SK-N-DZ (cell line): ENCODE measurements at regions not wholly inside any gene's neighbourhood (a gene's known extent, or its start where the extent isn't known, plus 50 kb on each side); places are given as distances from the start of the nearest gene placed in this dataset.

Source experiments
- DNase-seq: peaks from one replicate; pipeline ENCODE4 v3.0.0-alpha.2; 2015; ENCODE audit warnings: low spot score

DNA sequence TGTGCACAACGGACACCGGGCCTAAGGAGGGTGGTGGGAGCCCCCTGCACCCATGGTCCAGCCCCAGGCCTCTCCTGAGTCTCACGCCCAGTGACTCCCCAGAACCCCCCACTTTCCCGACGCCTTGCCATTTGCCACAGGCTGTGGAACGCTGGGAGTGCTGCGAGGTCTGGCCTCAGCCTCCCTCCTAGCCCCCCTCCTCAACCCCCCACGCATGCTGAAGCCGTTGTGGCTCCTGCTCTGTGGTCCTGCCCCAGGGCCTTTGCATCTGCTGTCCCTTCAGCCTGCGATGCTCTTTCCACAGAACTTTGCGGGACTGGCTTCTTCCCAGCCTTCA lies 226.0 kb upstream of the GSE1 start:
- no peak for DNase-seq

DNA sequence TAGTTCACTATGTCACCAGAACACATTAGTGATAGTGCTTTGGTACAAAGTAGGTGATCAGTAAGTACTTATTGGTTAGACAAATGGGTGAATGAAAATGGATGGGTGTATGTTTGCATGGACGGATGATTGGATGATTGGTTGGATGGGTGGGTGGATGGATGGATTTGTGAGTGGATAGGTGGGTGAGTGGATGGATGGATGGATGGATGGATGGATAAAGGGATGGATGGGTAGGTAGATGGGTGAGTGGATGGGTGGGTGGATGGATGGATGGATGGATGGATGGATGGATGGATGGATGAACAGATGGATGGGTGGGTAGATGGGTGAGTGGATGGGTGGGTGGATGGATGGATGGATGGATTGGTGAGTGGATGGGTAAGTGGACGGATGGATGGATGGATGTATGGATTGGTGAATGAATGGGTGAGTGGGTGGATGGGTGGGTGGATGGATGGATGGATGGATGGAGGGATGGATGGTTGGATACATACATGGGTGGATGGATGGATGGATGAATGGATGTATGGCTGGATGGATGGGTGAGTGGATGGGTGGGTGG lies 225.3 kb upstream of the GSE1 start:
- no peak for DNase-seq

DNA sequence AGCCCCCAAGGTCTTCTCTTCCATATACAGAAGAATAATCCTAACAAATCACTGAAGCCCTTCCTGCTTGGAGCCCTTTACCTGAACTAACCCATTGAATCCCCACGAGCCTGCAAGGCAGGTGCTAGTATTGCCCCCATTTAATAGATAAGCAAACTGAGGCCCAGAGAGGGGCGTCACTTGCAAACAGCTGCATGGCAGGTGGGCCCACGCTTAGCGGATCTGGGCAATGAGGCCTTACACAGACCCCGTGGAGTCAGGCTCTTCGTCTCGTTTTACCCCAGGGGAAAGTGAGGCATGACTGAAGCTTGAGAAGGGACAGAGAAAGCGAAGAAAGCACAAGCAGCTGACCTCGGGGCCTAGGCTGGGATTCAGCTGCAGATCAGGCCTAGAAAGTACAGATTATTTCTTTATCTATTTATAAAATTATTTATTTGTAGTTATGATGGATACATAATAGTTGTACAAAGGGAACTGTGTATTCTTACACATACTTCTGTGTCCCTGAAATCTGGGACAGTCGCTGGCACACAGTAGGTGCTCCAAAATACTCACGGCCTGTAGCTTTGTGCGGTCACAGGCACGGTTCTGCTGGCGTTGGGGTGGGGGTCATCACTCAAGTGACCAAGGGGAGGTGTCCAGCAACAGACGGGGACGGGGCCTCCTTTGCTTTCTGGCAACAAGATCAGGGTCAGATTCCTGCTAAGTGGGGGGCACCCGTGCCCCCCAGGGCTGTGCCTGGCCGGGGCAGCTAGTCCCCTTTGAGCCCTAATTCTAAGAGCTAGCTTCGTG lies 223.2 kb upstream of the GSE1 start:
- no peak for DNase-seq

DNA sequence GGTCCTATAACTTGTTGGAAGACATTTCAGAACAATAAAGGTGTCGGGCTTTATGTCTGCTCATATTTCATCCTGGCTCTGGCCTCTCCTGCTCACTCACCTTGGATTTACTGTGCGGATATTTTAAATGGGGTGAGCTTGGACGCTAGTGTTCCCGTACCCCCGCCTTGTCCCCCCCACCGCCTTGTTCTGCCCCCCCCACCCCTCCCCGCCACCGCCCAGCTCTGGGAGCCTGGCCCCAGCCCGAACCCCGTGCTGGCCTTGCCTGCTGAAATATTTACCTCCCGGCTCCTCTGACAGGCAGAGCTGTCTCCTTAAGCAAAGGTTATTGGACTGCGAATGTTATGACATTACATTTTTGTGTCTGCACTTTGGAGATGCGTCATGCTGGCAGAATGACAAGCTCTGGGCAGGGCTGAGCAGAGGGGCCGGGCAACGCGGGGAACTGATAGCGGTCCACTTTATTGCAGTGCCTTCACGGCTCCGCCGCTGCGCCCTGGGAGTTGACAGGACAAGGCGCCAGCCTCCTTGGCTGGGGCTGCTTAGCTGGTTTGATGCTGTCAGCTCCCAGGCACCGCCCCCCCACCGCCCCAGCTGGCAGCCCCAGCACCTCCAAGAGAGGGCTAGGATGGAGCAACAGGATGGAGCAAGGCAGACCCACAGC lies 222.5 kb upstream of the GSE1 start:
- no peak for DNase-seq

DNA sequence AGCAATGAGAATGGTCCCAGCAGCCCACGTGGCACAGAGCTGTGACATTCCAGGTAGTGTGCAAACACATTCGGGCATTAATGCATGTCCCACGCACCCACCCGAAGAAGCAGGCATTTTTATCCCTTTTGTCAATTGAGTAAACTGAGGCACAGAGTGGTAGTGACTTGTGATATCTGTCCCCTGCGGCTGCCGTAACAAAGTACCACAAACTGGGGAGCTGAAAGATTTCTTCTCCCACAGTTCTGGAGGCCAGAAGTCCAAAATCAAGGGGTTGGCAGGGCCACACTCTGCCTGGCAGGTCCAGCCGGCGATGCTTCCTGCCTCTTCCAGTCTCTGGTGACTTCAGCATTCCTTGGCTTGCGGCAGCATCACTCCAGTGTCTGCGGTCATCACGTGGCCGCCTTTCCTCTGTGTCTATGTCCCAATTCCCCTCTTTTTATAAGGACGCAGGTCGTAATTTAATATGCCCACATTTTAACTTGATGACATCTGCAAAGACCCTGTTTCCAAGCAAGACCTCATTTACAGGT lies 221.9 kb upstream of the GSE1 start:
- no peak for DNase-seq

DNA sequence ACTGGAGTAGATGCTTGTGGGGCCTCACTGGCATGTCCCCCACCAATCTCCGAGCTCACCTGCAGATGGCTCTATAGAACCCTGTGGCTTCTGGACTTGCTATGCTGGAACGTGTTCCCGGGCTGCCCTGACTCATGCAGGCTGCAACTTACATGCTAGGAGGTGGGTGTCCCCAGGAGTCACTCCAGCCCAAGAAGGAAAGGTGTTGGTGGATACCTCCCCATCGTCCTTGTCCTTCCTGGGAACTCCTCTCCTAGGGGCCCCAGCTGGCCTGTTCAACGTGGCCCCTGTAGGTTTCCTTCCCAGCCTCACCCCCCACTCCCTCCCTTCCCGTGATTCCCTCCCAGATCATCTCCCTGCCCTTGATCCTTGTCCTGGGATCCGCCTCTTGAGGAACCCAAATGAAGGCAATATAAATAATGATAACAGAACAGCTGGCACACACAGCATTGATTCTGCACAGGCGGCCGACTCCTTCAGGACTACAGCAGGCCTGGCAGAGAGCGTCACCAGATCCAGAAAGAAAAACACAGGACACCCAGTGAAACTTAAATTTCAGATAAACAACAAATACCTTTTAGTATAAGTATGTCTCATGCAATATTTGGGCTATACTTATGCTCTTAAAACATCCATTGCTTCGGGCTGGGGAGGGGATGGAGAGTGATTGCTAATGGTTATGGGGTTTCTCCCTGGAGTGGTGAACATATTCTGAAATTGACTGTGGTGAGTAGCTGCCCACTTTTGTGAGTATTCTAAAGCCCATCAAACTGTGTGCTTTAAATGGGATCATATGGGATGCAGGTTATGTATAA lies 221.1 kb upstream of the GSE1 start:
- DNase-seq: no peak

DNA sequence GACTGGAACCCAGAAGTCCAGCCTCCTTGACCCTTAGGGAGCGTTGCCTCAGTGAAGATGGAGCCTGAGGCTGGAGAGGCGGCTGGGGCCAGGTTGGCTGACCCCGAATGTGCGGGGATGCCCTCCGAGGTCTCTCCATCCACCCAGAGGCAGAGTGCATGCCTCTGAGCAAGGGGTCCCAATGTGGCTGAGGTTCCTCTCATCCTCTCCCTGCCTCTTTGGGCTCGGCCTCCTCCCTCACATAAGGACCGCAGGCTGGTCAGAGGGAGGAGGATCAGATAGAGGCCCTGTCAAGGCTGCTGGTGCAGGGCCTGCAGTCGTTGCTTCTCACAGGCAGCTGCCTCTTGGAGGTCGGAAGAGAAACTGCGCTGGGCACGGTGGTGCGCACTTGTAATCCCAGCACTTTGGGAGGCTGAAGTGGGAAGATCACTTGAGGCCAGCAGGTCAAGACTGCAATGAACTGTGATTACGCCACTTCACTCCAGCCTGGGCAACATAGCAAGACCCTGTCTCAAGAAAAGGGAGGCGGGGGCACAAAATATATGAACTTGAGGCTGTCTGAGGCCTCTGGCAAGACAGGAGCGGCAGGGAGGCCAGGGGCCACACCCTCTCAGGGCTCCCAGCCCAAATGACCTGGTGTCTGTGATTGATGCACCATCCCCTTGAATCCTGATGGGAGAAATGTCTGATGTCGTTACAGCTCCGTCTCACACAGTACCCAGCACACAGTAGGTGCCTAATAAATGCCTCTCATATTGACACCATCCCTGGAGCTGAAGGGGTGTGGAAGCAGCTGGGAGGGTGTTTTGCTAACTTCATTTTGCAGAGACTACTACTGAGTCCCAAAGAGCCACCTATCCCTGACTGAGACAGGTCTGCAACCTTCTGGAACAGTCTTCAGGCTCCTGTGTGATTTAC lies 220.1 kb upstream of the GSE1 start:
- DNase-seq: no peak

DNA sequence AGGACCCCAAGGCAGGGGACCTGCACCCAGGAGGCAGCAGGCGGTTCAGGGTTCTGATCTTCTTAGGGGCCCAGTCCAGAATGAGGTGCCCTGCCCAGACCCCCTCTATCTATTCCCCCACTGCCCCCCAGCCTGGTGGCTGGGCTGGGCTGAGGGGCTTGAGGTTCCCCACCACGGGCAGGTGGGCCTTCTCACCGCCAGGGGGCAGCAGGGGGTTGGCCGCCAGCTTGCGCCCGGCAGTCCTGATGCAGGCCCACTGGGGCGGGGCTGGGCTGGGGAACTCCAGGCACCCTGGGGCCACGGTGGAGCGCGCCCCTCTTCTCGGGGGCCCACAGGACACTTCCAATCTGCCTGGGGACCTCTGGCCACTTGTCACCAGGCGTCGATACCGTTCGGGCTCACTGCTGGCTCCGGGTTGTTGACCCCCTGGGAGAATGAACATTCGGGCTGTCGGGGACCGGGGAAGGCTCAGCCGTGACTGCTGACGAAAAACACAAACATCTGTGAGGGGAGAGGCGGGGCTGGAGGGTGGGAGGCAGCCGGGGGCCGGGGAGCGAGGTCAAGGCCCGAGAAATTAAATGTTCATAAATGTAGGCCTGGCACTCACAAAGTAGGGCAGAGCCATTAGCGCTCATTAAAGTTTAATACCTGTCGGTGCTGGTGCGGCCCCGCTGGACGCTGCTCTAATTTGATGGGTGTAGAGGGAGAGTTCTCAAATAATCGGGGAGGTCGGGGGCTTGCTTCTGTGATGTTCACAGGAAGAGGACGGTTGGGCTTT lies 219.3 kb upstream of the GSE1 start:
- peak; percentile 71 for DNase-seq

DNA sequence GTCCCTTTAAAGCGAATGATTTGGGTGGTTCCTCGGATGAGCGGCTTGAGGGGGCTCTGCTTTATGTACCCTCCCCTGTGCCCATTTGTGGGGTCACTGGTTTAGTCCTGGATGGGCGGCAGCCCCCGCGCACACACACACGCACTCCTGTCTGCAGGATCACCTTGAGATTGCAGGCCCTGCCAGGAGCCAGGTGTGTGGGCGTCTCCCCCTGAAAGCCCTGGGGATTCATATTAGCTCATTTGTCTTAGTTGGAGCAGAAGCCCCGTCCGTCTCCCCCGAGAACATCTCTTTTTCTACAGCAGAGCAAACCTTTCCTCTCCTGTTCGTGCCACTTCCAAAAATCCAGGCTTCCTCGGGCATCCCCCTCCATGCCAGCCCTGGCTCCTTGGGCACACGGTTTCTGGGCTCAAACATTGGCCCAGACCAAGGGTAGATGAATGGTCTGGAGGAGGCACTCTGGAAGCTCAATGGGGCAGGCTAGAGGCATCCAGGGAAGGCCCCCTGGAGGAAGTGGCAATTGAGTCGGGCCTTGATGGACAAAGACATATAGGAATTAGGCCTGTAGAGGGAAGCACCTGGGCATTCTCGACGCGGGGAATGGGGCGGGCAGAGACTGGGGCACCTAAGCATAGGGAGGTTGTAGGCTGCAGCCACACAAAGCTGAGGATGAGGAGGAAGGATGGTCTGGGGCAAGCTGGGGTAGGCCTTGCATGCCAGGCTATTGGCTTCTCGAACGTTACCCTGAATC lies 218.5 kb upstream of the GSE1 start:
- DNase-seq: no peak

DNA sequence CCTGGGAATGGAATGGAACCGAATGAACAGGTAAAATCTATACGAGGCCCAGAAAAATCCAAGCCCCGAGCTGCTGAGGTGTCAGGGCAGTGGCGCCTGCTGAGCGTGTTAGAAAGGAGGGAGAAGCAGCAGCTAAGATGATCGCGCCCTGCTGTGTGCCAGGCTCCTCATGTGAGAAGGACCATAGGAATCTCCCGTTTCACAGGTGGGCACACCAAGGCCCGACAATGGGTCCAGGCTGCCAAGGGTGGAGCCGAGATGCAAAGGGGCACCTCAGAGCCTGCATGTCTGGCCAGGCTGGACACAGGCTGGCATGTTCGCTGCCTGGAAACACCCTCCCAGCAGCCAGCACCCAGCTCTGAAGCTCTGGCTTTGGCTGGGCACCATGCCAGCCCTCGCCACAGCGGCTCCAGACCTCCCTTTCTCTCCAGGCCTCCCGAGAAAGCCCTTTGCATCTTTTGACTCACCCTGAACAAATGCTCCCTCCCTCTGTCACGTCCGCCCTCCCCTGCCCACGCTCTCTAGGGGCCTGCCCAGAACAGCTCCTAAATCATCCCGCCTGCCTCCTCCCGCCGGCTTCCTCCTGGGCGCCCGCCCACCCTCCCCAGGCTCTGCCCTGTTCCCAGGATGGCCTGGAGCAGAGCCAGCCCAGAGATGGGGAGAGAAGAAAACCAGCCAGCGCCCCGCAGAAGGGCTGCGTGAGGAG lies 217.8 kb upstream of the GSE1 start:
- DNase-seq: peak; percentile 74

DNA sequence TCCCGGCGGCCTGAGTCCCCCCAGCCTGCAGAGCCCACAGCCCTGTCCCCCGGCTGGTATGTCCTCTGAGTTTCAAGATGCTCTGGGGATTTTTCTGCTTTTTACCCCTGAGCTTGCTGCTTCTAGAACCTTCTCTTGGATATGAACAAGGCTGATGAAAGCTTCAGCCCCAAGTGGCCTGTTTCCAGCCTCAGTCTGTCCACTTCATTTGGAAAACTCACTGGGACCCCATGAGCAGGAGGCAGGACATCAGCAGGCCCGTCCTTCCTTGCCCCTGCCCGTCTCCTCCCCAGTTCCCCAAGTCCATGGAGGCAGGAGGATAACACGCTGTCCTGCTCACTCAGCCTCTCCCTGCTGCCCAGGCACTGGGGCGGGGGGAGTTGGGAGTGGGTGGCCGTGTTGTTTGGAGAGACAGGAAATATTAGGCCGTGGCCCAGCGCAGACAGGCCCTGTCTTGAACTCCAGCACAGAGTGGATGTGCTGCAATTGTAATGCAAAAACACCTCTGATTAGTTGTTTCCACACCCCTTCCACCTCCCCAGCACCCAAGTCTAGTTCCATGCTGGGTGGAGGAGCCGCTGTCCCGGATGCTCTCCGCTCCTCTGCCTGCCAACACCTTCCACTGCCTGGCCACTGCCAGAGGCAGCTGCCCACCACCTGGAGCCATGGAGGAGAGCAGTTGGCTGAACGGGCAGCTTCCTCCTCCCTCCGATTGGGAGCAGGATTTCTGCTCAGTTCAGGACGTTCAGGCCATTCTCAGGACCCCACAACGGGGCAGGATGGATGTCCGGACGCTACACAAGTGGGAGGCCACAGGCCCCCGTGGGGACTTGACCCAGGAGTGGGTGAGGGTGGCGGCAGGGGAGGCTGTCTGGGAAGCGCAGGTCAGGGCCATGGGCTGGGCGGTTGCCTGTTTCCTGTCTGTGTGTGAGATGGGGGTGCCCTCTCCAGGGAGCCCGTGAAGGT lies 216.9 kb upstream of the GSE1 start:
- no peak for DNase-seq

DNA sequence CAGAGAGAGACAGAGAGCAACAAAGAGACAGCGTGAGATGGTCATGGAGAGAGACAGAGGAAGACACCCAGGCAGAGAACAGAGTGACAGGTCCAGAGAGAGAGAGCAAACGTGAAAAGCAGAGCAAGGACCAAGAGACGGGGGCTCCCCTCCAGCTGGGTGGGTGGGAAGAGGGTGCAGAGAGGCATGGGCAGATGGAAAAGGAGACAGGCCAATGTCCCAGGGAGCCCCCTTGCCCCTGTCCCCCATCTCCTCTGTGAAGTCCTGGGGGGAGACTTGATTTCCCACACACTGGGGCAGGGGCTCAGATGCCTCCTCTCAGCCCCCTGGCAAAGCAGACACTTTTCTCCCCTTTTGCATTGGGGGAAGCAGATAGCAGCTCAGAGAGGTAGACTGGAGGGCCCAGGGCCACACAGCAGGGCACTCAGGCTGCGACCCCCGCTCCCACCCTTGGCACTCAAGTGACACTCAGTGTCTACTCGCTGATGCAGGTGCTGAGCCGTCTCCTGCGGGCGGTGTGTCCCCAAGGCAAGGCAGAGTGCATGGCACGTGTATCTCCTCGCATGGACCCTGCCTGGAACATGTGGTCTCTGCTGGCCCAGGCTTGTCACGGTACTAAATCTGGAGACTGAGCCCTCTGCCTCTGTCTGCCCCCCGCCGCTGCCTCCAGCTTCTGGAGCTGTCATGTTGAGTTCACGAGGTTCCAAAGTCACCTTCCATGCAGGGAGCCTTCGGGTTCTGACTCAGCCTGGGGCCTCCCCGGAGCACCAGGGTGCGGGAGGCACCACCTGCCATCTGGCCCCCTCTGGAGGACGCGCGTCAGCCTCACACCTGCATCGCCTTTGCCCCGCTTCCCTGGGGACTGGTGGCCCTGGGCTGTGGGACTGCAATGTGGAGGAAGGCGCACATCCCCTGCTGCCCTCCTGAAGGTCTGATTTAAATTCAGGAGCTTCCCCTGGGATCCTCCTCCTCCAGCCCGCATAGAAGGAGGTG lies 215.9 kb upstream of the GSE1 start:
- DNase-seq: peak; percentile 67

DNA sequence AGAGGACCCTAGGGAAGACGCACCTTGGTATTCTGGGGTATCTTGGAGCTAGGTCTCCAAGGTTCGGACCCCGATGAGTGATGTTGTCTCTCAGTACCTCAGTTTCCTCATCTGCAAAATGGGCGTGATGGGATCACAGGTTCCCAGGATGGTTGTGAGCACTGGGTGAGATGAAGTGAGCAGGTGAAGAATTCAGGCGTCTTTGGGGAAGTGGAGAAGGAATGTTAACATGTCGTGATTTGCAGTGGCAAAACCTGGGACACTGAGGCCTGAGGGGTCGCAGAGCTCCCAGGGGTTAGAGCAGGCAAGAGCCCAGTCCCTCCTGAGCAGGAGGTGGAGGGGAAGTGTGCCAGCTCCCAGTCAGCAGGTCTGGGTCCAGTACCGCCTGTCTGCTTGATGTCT lies 215.1 kb upstream of the GSE1 start:
- no peak for DNase-seq

DNA sequence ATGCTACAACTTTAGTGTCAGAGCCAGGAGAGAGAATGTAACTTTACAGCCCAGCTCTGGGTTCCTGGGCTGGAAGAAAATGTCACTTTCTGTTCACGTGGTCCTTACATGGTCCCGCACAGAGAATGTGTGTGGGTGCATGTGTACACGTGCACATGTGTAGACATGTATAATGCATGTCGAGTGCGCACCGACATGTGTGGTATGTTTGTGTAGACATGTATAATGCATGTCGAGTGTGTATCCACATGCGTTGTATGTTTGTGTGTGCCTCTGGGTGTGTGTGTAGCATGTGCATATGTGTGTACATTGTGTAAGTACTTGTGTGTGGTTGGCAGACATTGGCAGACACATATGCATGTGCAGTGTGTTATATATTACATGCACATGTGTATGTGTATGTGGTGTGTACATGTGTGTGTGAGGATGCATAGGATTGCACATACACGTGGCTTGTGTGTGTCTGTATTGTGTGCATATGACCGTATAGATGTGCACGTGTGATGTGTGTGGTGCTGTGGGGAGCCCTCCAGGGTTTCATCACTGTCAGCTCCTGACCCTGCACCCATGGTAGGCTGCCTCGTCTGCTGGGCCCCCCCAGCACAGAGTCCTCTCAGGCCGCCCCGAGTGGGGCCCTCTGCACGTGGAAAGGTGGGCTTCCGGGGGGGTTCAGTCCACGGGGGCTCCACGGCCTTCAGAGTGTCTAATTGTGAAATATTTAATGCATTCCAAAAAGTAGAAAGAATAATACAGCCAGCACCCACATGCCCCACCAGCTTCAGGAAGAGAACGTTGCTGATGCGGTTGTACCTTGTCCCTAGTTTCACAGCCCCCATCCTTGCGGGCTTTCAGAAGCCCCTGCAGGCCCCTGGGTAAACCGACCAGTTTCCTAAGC lies 214.2 kb upstream of the GSE1 start:
- no peak for DNase-seq

DNA sequence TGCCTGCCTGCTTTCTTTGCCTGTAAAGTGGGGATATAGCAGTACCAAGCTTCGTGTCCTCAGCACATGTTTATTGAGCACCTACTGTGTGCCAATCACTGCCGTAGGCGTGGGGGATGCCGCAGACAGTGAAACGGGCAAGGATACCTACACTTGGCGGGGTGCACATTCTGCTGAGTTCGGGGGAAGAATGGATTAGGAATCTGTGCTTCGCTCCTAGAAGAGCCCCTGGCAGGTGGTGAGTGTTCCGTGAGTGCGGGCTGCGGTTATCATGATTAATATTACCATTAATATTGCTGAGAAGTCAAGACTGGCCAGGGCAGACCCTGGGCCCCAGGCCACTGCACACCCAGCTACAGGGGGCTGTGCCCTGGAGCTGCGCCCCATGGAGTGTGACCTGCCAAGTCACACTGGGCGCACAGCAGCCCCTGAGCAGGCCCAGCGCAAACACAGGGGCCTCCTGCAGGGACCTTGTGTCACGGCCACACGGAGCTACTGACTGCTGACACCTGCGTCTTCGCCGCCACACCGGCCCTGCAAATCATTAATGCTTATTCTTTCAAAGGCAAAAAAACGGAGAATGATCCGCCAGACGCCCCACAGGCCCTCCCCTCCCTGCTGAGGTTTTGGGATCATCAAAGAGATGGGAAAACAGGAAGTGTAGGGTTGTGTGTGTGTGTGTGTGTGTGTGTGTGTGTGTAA lies 213.4 kb upstream of the GSE1 start:
- DNase-seq: no peak
